Thoracic aorta (tissue), 2 donors: ENCODE measurements at regions not wholly inside any gene's neighbourhood (a gene's known extent, or its start where the extent isn't known, plus 50 kb on each side); places are given as distances from the start of the nearest gene placed in this dataset.

Experiments
- ATAC-seq: fragments of 150-250 bp; one replicate; pipeline ENCODE4 v1.8.0; 2017; ENCODE audit warnings: low read depth; ENCODE audit not compliant: insufficient number of reproducible peaks, low FRiP score
- DNase-seq: peaks from one replicate; pipeline ENCODE4 v3.0.0-alpha.2; 2020; ENCODE audit warnings: low spot score
- H3K27ac ChIP-seq, 2 donors: fragments of 200-600 bp; sonication (generic); 1 replicate in 1 of 2; 2 replicates in 1 of 2; pipeline ENCODE4 v1.5.1; 2016; ENCODE audit warnings: mild to moderate bottlenecking in 2 of 2, moderate library complexity in 2 of 2
- H3K27me3 ChIP-seq: fragments of 200-600 bp; sonication (generic); replicated peaks from 2 replicates; pipeline ENCODE4 v1.6.0; 2016; ENCODE audit warnings: mild to moderate bottlenecking; ENCODE audit not compliant: insufficient read depth
- H3K36me3 ChIP-seq: fragments of 200-600 bp; sonication (generic); one replicate; pipeline ENCODE4 v1.5.1; 2016
- H3K4me1 ChIP-seq, 2 donors: fragments of 200-600 bp; sonication (generic); 1 replicate in 1 of 2; 2 replicates in 1 of 2; pipeline versions ENCODE4 v1.5.1 to v1.6.0; 2016; ENCODE audit warnings: low read depth in 2 of 2, mild to moderate bottlenecking in 1 of 2; ENCODE audit not compliant: control insufficient read depth in 1 of 2
- H3K4me3 ChIP-seq: fragments of 200-600 bp; sonication (generic); 2 replicates; pipeline ENCODE4 v1.5.1; 2016; ENCODE audit warnings: mild to moderate bottlenecking
- H3K9me3 ChIP-seq: fragments of 200-600 bp; sonication (generic); 2 replicates; pipeline ENCODE4 v1.5.1; 2016
- TF ChIP-seq, protein P1 (sequence below): fragments of 200-600 bp; sonication (generic); IDR thresholded peaks from one replicate; pipeline ENCODE4 v1.5.1; 2019; ENCODE audit warnings: antibody characterized with exemption

DNA sequence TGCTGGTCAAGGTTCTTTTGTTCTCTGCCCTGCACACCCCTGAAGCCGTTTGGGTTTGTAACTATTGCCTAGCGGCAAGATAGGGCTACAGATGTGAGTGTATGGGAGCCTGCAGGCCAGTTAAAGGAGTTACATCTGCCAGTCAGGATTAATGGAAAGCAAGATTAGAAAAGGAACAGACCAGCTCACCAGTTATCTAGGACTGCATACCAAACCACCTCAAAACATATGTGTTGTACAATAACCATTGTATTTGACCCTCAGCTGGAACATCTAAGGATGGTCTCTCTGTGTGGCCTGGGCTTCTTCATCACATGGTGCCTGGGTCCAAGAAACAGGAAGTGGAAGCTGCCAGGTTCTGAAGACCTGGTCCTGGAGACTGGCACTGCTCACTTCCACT is 52.5 kb upstream of the FBXO28 start:
- DNase-seq (no peak), ATAC-seq (no peak)
- no peaks in the 10 kb centered on the region for H3K36me3 ChIP-seq

DNA sequence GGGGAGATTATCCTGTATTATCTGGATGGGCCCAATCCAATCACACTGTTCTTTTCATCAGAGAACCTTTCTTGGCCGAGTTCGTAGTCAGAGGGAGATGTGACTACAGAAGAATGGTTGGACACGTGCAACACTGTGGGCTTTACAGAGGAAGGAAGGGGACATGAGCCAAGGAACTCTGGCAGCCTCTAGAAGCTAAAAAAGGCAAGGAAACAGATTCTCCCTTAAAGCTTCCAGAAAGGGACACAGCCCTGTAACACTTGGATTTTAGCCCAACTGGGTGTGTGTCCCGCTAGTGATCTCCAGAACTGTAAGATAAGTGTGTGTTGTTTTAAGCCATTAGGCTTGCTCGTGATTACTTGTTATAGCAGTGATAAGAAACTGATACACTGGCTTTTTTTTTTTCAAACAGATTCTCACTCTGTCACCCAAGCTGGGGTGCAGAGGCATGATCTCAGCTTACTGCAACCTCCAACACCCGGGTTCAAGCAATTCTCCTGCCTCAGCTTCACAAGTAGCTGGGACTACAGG is 53.9 kb upstream of the FBXO28 start:
- no peak overlapping the region for H3K27ac ChIP-seq
- no peak for ATAC-seq
- TF ChIP-seq, protein P1, sequence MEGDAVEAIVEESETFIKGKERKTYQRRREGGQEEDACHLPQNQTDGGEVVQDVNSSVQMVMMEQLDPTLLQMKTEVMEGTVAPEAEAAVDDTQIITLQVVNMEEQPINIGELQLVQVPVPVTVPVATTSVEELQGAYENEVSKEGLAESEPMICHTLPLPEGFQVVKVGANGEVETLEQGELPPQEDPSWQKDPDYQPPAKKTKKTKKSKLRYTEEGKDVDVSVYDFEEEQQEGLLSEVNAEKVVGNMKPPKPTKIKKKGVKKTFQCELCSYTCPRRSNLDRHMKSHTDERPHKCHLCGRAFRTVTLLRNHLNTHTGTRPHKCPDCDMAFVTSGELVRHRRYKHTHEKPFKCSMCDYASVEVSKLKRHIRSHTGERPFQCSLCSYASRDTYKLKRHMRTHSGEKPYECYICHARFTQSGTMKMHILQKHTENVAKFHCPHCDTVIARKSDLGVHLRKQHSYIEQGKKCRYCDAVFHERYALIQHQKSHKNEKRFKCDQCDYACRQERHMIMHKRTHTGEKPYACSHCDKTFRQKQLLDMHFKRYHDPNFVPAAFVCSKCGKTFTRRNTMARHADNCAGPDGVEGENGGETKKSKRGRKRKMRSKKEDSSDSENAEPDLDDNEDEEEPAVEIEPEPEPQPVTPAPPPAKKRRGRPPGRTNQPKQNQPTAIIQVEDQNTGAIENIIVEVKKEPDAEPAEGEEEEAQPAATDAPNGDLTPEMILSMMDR, result no peak

More for the DNA sequence above, 52.5 kb upstream of the FBXO28 start:
- Histone ChIP-seq H3K4me3 (no peak overlapping the region), H3K4me1 (no peaks in the 10 kb centered on the region), H3K27me3 (no peaks in the 10 kb centered on the region), H3K27ac (no peak overlapping the region), H3K9me3 (no peaks in the 10 kb centered on the region)
- TF ChIP-seq, protein P1, result no peak

GRCh38 chr1:224058303-224058702 is 55.6 kb upstream of the FBXO28 start:
- ATAC-seq (no peak), DNase-seq (no peak)
- H3K9me3 ChIP-seq, result no peaks in the 10 kb centered on the region
- no peaks in the 10 kb centered on the region for H3K4me1 ChIP-seq
- TF ChIP-seq, protein P1, result no peak
- H3K27me3 ChIP-seq, result no peaks in the 10 kb centered on the region
- no peak overlapping the region for H3K4me3 ChIP-seq
- no peak overlapping the region for H3K27ac ChIP-seq
- H3K36me3 ChIP-seq, result no peaks in the 10 kb centered on the region

More for the DNA sequence above, 53.9 kb upstream of the FBXO28 start:
- no peak for DNase-seq
- no peaks in the 10 kb centered on the region for H3K27me3 ChIP-seq
- H3K36me3 ChIP-seq, result no peaks in the 10 kb centered on the region
- H3K4me1 ChIP-seq, result no peaks in the 10 kb centered on the region
- H3K4me3 ChIP-seq, result no peak overlapping the region
- H3K9me3 ChIP-seq, result no peaks in the 10 kb centered on the region

DNA sequence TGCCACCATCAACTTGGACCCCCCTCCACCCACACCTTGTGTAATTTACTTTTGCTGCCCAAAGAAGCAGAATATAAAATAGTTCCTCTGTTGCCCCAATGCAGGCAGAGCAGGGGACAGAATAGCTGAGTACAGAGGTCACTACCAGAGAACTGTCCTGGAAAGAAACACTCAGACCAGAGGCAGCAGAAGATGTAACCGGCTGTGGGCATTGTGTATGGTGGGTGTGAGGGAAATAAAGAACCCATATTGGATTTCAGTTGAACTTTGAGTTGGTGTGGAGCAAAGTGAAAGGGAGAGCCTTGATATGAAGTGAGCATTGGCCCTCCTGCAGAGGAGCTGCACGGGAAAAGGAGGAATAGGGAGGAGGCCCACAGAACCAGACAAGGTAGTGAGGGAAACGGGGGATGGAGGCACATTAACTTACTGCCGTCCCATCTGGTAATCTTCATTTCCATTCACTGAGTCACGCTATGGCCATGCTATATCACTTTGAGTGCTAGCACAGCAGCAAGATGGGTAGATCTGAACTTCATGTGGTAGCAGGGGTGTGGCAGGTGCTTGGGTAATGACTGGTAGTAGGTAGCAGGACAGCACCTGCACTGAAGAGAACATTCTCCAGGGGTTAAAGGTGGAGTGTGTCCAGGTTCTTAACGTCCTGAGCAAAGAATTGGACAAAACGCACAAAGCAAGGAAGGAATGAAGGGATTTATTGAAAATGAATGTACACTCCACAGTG is 56.3 kb upstream of the FBXO28 start:
- Histone ChIP-seq H3K36me3 (no peaks in the 10 kb centered on the region), H3K9me3 (no peaks in the 10 kb centered on the region), H3K4me3 (no peak overlapping the region), H3K27ac (no peak overlapping the region), H3K27me3 (no peaks in the 10 kb centered on the region), H3K4me1 (no peaks in the 10 kb centered on the region)
- no peak for ATAC-seq
- TF ChIP-seq, protein P1, result no peak
- DNase-seq, result no peak

- DNase-seq (no peak), ATAC-seq (no peak)
- Histone ChIP-seq H3K36me3 (no peaks in the 10 kb centered on the region), H3K9me3 (no peaks in the 10 kb centered on the region), H3K4me3 (no peak overlapping the region), H3K27me3 (no peaks in the 10 kb centered on the region), H3K4me1 (no peaks in the 10 kb centered on the region), H3K27ac (no peak overlapping the region)
- TF ChIP-seq, protein P1, result no peak
Measured at GRCh38 chr1:224054611-224055010, 59.3 kb upstream of the FBXO28 start.
